ENCODE measurements at regions not wholly inside any gene's neighbourhood (a gene's known extent, or its start where the extent isn't known, plus 50 kb on each side); places are given as distances from the start of the nearest gene placed in this dataset.

GRCh38 chr7:130954918-130955564 lies 221.0 kb upstream of the KLF14 start:
- Histone ChIP-seq H3K4me3 (replicated peaks in 1 of 2; ENCODE audit: low read depth in 1 of 2, low read length in 2 of 2) (no peak overlapping the region), H3K36me3 (ENCODE audit: control insufficient read depth in 1 of 2, insufficient read depth in 2 of 2, low read length in 2 of 2) (peaks cover 25 to 69% of the 10 kb centered on the region in 2 experiments), H3K9me3 (ENCODE audit: control insufficient read depth in 1 of 2, insufficient read depth in 1 of 2, low read depth in 1 of 2, low read length in 2 of 2) (no peaks in the 10 kb centered on the region), H3K79me2 (ENCODE audit: insufficient read depth, low read length) (peaks cover 100% of the 10 kb centered on the region), H3K9ac (ENCODE audit: low read length) (no peak overlapping the region), H2AFZ (ENCODE audit: low read depth, low read length, poor library complexity, severe bottlenecking) (no peak overlapping the region), H3K27me3 (ENCODE audit: insufficient read depth, low read length) (no peaks in the 10 kb centered on the region), H4K20me1 (ENCODE audit: insufficient read depth) (no peaks in the 10 kb centered on the region), H3K9me2 (ENCODE audit: insufficient read depth) (no peaks in the 10 kb centered on the region), H3K4me2 (ENCODE audit: low read length) (0 out of 2 replicates have a peak overlapping the region, but pooled peaks have one; percentile 1), H3K27ac (ENCODE audit: low read depth, low read length) (peak overlapping the region; percentile 91), H3K4me1 (ENCODE audit: control insufficient read depth in 1 of 2, insufficient read depth in 2 of 2, low read length in 2 of 2) (peaks cover 72 to 97% of the 10 kb centered on the region in 2 experiments)
- intact Hi-C loops (cut with micrococcal nuclease) = no loop called here
- no TSS peak for BruUV-seq (replicated peaks)
- ATAC-seq (no peak), DNase-seq (ENCODE audit: low read depth, low spot score) (no peak)
- POLR2A ChIA-PET = interaction anchor here (0.8 to 4.1 kb wide), 6 partner anchors 8 to 61 kb away, joined by 3 to 21 read pairs (median 4); no protein-coding TSS in a partner anchor
- CTCF ChIA-PET = interaction anchor here (1.1 to 1.9 kb wide), 2 partner anchors 27 to 58 kb away, joined by 3 to 6 read pairs; no protein-coding TSS in a partner anchor
- RAD21 ChIA-PET (ENCODE audit: low non-redundant PET in 1 of 2, low total read pairs in 2 of 2, uncharacterized antibody in 2 of 2, unreplicated experiment in 2 of 2) = interaction anchor here in 1 of 2 experiments (0.5 kb wide), 1 partner anchor 29 kb away, joined by 3 read pairs; no protein-coding TSS in a partner anchor
- TF ChIP-seq CBX3 (IDR thresholded peaks at IDR 0.05; ENCODE audit: low read depth) (no peak), POLR2AphosphoS5 (IDR thresholded peaks at IDR 0.05; ENCODE audit: low read depth, low read length) (peak; percentile 26)

- Histone ChIP-seq H3K27me3 (ENCODE audit: insufficient read depth, low read length) (no peaks in the 10 kb centered on the region), H3K4me1 (ENCODE audit: control insufficient read depth in 1 of 2, insufficient read depth in 2 of 2, low read length in 2 of 2) (peaks cover 70 to 97% of the 10 kb centered on the region in 2 experiments), H3K79me2 (ENCODE audit: insufficient read depth, low read length) (peaks cover 100% of the 10 kb centered on the region), H3K4me3 (replicated peaks in 1 of 2; ENCODE audit: low read depth in 1 of 2, low read length in 2 of 2) (no peak overlapping the region), H3K9ac (ENCODE audit: low read length) (0 out of 2 replicates have a peak overlapping the region, but pooled peaks have one; percentile 1), H3K36me3 (ENCODE audit: control insufficient read depth in 1 of 2, insufficient read depth in 2 of 2, low read length in 2 of 2) (peaks cover 25 to 64% of the 10 kb centered on the region in 2 experiments), H3K4me2 (ENCODE audit: low read length) (peak overlapping the region; percentile 1; the same call in 1 of the 2 replicates), H3K9me3 (ENCODE audit: control insufficient read depth in 1 of 2, insufficient read depth in 1 of 2, low read depth in 1 of 2, low read length in 2 of 2) (no peaks in the 10 kb centered on the region), H3K9me2 (ENCODE audit: insufficient read depth) (no peaks in the 10 kb centered on the region), H4K20me1 (ENCODE audit: insufficient read depth) (no peaks in the 10 kb centered on the region), H2AFZ (ENCODE audit: low read depth, low read length, poor library complexity, severe bottlenecking) (no peak overlapping the region), H3K27ac (ENCODE audit: low read depth, low read length) (peak overlapping the region; percentile 91)
- POLR2A ChIA-PET = interaction anchor here (0.9 to 4.1 kb wide), 7 partner anchors 8 to 69 kb away, joined by 3 to 21 read pairs (median 3); no protein-coding TSS in a partner anchor
- no peak for ATAC-seq
- no peak for DNase-seq (ENCODE audit: low read depth, low spot score)
- RAD21 ChIA-PET (ENCODE audit: low non-redundant PET in 1 of 2, low total read pairs in 2 of 2, uncharacterized antibody in 2 of 2, unreplicated experiment in 2 of 2) = no interaction called here
- CTCF ChIA-PET = interaction anchor here (1.1 to 1.9 kb wide), 2 partner anchors 27 to 59 kb away, joined by 3 to 6 read pairs; no protein-coding TSS in a partner anchor
- intact Hi-C loops (cut with micrococcal nuclease) = no loop called here
- no TSS peak for BruUV-seq (replicated peaks)
- TF ChIP-seq FOSL1 (IDR thresholded peaks at IDR 0.05; ENCODE audit: low read depth) (0 out of 2 replicates have a peak, but pooled peaks have one; percentile 10), CBX3 (IDR thresholded peaks at IDR 0.05; ENCODE audit: low read depth) (no peak)
Measured at GRCh38 chr7:130955565-130955919, 221.5 kb upstream of the KLF14 start.
